ENCODE measurements at regions not wholly inside any gene's neighbourhood (a gene's known extent, or its start where the extent isn't known, plus 50 kb on each side); places are given as distances from the start of the nearest gene placed in this dataset.
"Not testable (repeated sequence)": the region's sequence is repeated elsewhere in the genome, so short reads cannot be mapped to it uniquely, and the experiment has no call there.

DNA sequence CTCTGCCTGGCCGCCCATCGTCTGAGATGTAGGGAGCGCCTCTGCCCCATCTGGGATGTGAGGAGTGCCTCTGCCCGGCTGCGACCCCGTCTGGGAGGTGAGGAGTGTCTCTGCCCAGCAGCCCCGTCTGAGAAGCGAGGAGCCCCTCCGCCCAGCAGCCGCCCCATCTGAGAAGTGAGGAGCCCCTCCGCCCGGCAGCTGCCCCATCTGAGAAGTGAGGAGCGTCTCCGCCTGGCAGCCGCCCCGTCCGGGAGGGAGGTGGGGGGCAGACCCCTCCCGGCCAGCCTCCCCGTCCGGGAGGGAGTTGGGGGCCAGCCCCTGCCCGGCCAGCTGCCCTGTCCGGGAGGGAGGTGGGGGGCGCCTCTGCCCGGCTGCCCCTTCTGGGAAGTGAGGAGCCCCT is 117.8 kb downstream of the BMS1 start:
- not testable (repeated sequence) for TF ChIP-seq POLR2AphosphoS5, POLR2A (IDR thresholded peaks at IDR 0.05)

Data from suprapubic skin (tissue), 4 donors.